ENCODE measurements at regions not wholly inside any gene's neighbourhood (a gene's known extent, or its start where the extent isn't known, plus 50 kb on each side); places are given as distances from the start of the nearest gene placed in this dataset.

- DNase-seq = no peak
Observed at GRCh38 chr6:9507136-9507895, 907.6 kb downstream of the TFAP2A start.

GRCh38 chr6:9504191-9504590 lies 910.7 kb downstream of the TFAP2A start:
- peak; percentile 60 for DNase-seq

- DNase-seq = no peak
Observed at GRCh38 chr6:9503111-9503761, 911.6 kb downstream of the TFAP2A start.

- DNase-seq = no peak
Observed at GRCh38 chr6:9499709-9500108, 915.2 kb downstream of the TFAP2A start.

GRCh38 chr6:9496837-9497236 lies 918.0 kb downstream of the TFAP2A start:
- no peak for DNase-seq

GRCh38 chr6:9494864-9495263 lies 920.0 kb downstream of the TFAP2A start:
- DNase-seq = no peak

- no peak for DNase-seq
Observed at GRCh38 chr6:9492790-9493189, 922.1 kb downstream of the TFAP2A start.

GRCh38 chr6:9487128-9487527 lies 927.7 kb downstream of the TFAP2A start:
- no peak for DNase-seq

GRCh38 chr6:9485992-9486391 lies 928.9 kb downstream of the TFAP2A start:
- no peak for DNase-seq

GRCh38 chr6:9484686-9485085 lies 930.2 kb downstream of the TFAP2A start:
- no peak for DNase-seq

GRCh38 chr6:9484091-9484490 lies 930.8 kb downstream of the TFAP2A start:
- no peak for DNase-seq

GRCh38 chr6:9482030-9482738 lies 932.7 kb downstream of the TFAP2A start:
- DNase-seq = no peak

- no peak for DNase-seq
Observed at GRCh38 chr6:9481292-9482029, 933.4 kb downstream of the TFAP2A start.

- DNase-seq = no peak
Observed at GRCh38 chr6:9468277-9468676, 946.6 kb downstream of the TFAP2A start.

GRCh38 chr6:9467741-9468140 lies 947.1 kb downstream of the TFAP2A start:
- DNase-seq = no peak

GRCh38 chr6:9464583-9464982 lies 950.3 kb downstream of the TFAP2A start:
- no peak for DNase-seq

- DNase-seq = no peak
Observed at GRCh38 chr6:9463311-9463710, 951.6 kb downstream of the TFAP2A start.

GRCh38 chr6:9461188-9461587 lies 953.7 kb downstream of the TFAP2A start:
- no peak for DNase-seq

- no peak for DNase-seq
Observed at GRCh38 chr6:9458424-9458823, 956.5 kb downstream of the TFAP2A start.

- DNase-seq = peak; percentile 36
Observed at GRCh38 chr6:9455864-9456658, 958.8 kb downstream of the TFAP2A start.

- DNase-seq = no peak
Observed at GRCh38 chr6:9439621-9440330, 975.1 kb downstream of the TFAP2A start.

- no peak for DNase-seq
Observed at GRCh38 chr6:9437836-9438235, 977.0 kb downstream of the TFAP2A start.

Measured in NCI-H187 treated with DMSO at 0.1 percent for 48 hours (cell line).